ENCODE measurements at regions not wholly inside any gene's neighbourhood (a gene's known extent, or its start where the extent isn't known, plus 50 kb on each side); places are given as distances from the start of the nearest gene placed in this dataset.

GRCh38 chr10:55989188-55989587 is 371.9 kb downstream of the ZWINT start:
- no peak overlapping the region for H3K4me2 ChIP-seq (ENCODE audit: low read length)
- no peak overlapping the region for H3K9ac ChIP-seq (ENCODE audit: low read length)
- no peaks in the 10 kb centered on the region for H3K79me2 ChIP-seq (replicated peaks; ENCODE audit: insufficient read depth, low read length)
- H3K36me3 ChIP-seq (ENCODE audit: insufficient read depth, low read length), result no peaks in the 10 kb centered on the region
- no peak overlapping the region for H3K27ac ChIP-seq (ENCODE audit: low read length)
- TF ChIP-seq EP300 (conservative IDR thresholded peaks at IDR 0.05; ENCODE audit: poor library complexity, severe bottlenecking), result no peak
- TF ChIP-seq CTCF (IDR thresholded peaks at IDR 0.05; ENCODE audit: poor library complexity, severe bottlenecking), result peak; percentile 39
- peak; percentile 31 for TF ChIP-seq RAD21 (conservative IDR thresholded peaks at IDR 0.05)
- H3F3A ChIP-seq (ENCODE audit: insufficient read depth, low read length, poor library complexity, severe bottlenecking), result no peaks in the 10 kb centered on the region
- no peak overlapping the region for H3K4me3 ChIP-seq (ENCODE audit: low read length)
- no peaks in the 10 kb centered on the region for H3K9me2 ChIP-seq (ENCODE audit: insufficient read depth, low read length)
- no peaks in the 10 kb centered on the region for H3K27me3 ChIP-seq (ENCODE audit: insufficient read depth, low read depth, low read length)
- H3K9me3 ChIP-seq (ENCODE audit: low read length), result no peaks in the 10 kb centered on the region
- no peaks in the 10 kb centered on the region for H4K20me1 ChIP-seq (ENCODE audit: insufficient read depth)
- no peak overlapping the region for H2AFZ ChIP-seq (ENCODE audit: low read depth, low read length)

- Histone ChIP-seq H2AFZ (ENCODE audit: low read depth, low read length) (no peak overlapping the region), H3K9ac (ENCODE audit: low read length) (no peak overlapping the region), H3K36me3 (ENCODE audit: insufficient read depth, low read length) (no peaks in the 10 kb centered on the region), H3F3A (ENCODE audit: insufficient read depth, low read length, poor library complexity, severe bottlenecking) (no peaks in the 10 kb centered on the region), H3K4me2 (ENCODE audit: low read length) (no peak overlapping the region), H4K20me1 (ENCODE audit: insufficient read depth) (no peaks in the 10 kb centered on the region), H3K9me3 (ENCODE audit: low read length) (no peaks in the 10 kb centered on the region), H3K4me3 (ENCODE audit: low read length) (no peak overlapping the region), H3K27ac (ENCODE audit: low read length) (no peak overlapping the region), H3K9me2 (ENCODE audit: insufficient read depth, low read length) (no peaks in the 10 kb centered on the region), H3K79me2 (replicated peaks; ENCODE audit: insufficient read depth, low read length) (no peaks in the 10 kb centered on the region), H3K27me3 (ENCODE audit: insufficient read depth, low read depth, low read length) (no peaks in the 10 kb centered on the region)
- TF ChIP-seq EZH2 (IDR thresholded peaks at IDR 0.05; ENCODE audit: borderline replicate concordance, insufficient read depth, low read length, poor library complexity, severe bottlenecking), result no peak
- no peak for TF ChIP-seq CTCF (IDR thresholded peaks at IDR 0.05; ENCODE audit: poor library complexity, severe bottlenecking)
- no peak for TF ChIP-seq MXI1 (conservative IDR thresholded peaks at IDR 0.05; ENCODE audit: poor library complexity, severe bottlenecking)
- TF ChIP-seq RAD21 (conservative IDR thresholded peaks at IDR 0.05), result no peak
- TF ChIP-seq REST (IDR thresholded peaks at IDR 0.05; ENCODE audit: borderline replicate concordance), result no peak
- no peak for TF ChIP-seq POLR2AphosphoS5 (IDR thresholded peaks at IDR 0.05)
- TF ChIP-seq TAF1 (IDR thresholded peaks at IDR 0.05; ENCODE audit: low read depth), result no peak
- no peak for TF ChIP-seq SMC3 (conservative IDR thresholded peaks at IDR 0.05; ENCODE audit: poor library complexity)
- TF ChIP-seq EP300 (conservative IDR thresholded peaks at IDR 0.05; ENCODE audit: poor library complexity, severe bottlenecking), result no peak
Observed at GRCh38 chr10:55979203-55979602, 381.9 kb downstream of the ZWINT start.

All from neural cell (in vitro differentiated cells).